HG03575 (cell line): ENCODE measurements at regions not wholly inside any gene's neighbourhood (a gene's known extent, or its start where the extent isn't known, plus 50 kb on each side); places are given as distances from the start of the nearest gene placed in this dataset.

Experiments used
- ATAC-seq: cut with Tn5 transposase; IDR thresholded peaks from one replicate; pipeline ENCODE4 v1.9.1; 2021; ENCODE audit not compliant: unreplicated experiment, insufficient number of reproducible peaks, low FRiP score; ENCODE audit errors: extremely low read depth

- no peak for ATAC-seq
These were observed 66.7 kb upstream of the ESR1 start for GRCh38 chr6:151740820-151741219.

- ATAC-seq, result no peak
These were observed 59.6 kb upstream of the ESR1 start for GRCh38 chr6:151747896-151748295.

GRCh38 chr6:151749341-151749740, 58.1 kb upstream of the ESR1 start:
- no peak for ATAC-seq

GRCh38 chr6:151753581-151753980, 53.9 kb upstream of the ESR1 start:
- ATAC-seq, result no peak

- ATAC-seq, result peak; percentile 99
These were observed 50.0 kb upstream of the ESR1 start for GRCh38 chr6:151757506-151757955.
